NB4 (cell line): ENCODE measurements at regions not wholly inside any gene's neighbourhood (a gene's known extent, or its start where the extent isn't known, plus 50 kb on each side); places are given as distances from the start of the nearest gene placed in this dataset.

ENCODE experiments used
- DNase-seq: peaks from one replicate; pipeline ENCODE4 v3.0.0; 2010; ENCODE audit warnings: low read depth
- H3K4me3 ChIP-seq: one replicate; pipeline ENCODE4 v1.5.1; 2011; ENCODE audit warnings: mild to moderate bottlenecking, low read depth, low read length, moderate library complexity
- MYC ChIP-seq: IDR thresholded peaks from 2 replicates; pipeline ENCODE4 v1.6.1; 2011; ENCODE audit warnings: low read depth, low read length
- POLR2A ChIP-seq: IDR thresholded peaks from 2 replicates; pipeline ENCODE4 v1.6.1; 2011; ENCODE audit warnings: mild to moderate bottlenecking; ENCODE audit not compliant: insufficient read length; ENCODE audit errors: extremely low read depth
- TF ChIP-seq, protein P1 (sequence below): IDR thresholded peaks from 2 replicates; pipeline ENCODE4 v1.6.1; 2011; ENCODE audit warnings: low read depth, low read length
- TF ChIP-seq, protein P2 (sequence below): IDR thresholded peaks from one replicate; pipeline ENCODE4 v1.5.1; 2012; ENCODE audit warnings: low read depth, low read length

DNA sequence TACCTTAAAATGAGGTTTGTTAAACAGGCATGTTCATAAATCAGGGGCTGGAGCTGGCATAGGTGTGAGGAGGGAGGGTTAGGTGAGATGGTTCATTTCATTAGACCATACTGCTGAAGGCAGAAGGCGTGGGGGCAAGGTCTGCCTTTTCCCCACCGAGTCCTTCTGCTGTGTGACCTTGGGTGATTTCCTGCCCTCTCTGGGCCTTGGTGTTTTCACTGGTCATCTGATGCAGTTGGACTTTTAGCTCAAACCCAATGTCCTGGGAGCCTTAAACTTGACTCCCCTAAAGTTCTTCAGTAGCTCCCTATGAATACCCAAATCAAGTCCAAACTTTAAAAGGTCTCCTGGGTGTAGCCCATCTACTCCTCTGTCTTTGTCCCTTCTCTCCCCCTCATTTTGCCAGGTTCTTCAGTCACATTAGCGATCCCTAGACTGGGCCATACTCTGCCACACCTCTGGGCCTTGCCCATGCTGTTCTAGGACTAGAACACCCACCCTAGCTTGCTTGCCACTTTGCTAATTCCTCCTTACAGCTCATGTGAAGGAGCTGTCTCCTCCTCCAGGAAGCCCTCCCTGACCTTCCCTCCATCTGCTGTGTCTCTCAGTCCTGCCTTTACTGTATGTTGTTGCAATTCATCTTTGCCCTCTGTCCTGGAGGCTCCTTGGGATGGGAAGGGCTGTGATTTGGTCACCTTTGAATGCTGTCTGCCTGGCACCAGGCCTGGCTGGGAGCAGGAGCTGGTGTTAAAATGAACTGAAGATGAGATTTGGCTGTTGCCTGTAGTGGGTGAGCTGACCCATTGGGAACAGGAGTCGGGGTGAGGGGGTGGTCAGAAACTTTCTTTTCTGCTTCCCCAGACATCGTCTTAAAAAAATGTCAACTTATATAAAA lies 85.4 kb upstream of the HS6ST1 start:
- H3K4me3 ChIP-seq, result no peak overlapping the region
- TF ChIP-seq, protein P1, sequence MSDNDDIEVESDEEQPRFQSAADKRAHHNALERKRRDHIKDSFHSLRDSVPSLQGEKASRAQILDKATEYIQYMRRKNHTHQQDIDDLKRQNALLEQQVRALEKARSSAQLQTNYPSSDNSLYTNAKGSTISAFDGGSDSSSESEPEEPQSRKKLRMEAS, result no peak
- TF ChIP-seq, protein P2, sequence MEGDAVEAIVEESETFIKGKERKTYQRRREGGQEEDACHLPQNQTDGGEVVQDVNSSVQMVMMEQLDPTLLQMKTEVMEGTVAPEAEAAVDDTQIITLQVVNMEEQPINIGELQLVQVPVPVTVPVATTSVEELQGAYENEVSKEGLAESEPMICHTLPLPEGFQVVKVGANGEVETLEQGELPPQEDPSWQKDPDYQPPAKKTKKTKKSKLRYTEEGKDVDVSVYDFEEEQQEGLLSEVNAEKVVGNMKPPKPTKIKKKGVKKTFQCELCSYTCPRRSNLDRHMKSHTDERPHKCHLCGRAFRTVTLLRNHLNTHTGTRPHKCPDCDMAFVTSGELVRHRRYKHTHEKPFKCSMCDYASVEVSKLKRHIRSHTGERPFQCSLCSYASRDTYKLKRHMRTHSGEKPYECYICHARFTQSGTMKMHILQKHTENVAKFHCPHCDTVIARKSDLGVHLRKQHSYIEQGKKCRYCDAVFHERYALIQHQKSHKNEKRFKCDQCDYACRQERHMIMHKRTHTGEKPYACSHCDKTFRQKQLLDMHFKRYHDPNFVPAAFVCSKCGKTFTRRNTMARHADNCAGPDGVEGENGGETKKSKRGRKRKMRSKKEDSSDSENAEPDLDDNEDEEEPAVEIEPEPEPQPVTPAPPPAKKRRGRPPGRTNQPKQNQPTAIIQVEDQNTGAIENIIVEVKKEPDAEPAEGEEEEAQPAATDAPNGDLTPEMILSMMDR, result no peak
- TF ChIP-seq MYC (no peak), POLR2A (no peak)
- no peak for DNase-seq

DNA sequence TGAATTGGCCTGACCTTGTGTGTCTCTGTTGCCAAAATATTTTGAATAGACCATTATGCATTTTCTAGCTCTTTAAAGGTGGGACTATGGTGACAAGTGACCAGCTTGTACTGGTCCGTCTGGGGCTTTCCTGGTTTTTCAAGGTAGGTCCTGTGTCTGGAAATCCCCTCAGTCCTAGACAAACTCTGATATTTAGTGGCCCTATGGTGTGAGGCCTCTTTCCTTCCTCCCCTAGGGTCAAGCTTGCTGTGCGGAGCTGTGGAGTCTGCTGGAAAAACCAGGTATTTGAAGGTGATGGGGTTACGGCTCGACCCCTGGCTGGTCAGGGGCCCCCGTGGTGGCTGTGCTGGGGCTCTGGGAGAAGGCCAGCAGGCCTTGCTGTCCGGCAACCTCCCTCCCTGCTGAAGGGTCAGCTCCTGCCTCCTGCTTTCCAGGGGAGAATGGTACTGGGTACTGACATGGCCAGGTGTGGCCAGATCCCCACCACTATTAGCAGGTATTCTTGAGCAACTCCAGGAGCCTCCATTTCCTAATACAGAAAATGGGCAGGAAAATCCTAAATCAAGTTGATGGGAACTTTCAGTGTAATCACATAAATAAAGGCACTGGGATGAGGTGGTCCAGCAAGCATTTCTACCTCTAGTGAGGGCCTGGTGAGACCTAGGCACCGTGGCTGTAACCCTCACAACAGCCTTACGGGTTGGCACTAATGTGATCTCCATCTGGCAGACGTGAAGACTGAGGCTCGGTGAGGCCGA lies 86.2 kb upstream of the HS6ST1 start:
- H3K4me3 ChIP-seq, result no peak overlapping the region
- no peak for DNase-seq
- TF ChIP-seq POLR2A (no peak), MYC (no peak)
- TF ChIP-seq, protein P2, result no peak
- TF ChIP-seq, protein P1, result no peak

DNA sequence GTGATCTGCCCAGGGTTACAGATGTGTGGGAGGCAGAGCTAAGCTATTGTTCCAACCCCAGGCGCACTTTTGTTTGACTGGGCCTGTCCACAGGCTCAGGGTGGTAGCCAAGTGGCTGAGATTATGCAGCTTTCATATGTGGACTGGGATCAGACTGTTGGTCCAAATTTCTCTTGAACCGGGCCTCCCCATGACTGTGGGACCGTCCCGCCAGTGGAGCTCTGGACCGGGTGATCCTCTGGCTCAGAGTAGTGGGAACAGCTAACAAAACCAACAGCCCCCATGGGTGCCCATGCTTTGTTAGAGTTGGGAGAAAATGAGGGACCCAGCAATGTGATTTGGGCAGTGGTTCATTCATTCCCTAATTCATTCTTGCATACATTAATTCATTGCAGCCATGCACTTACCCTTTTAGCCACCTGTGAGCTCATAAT lies 86.8 kb upstream of the HS6ST1 start:
- H3K4me3 ChIP-seq, result no peak overlapping the region
- TF ChIP-seq, protein P2, result no peak
- TF ChIP-seq POLR2A (no peak), MYC (no peak)
- TF ChIP-seq, protein P1, result no peak
- no peak for DNase-seq

DNA sequence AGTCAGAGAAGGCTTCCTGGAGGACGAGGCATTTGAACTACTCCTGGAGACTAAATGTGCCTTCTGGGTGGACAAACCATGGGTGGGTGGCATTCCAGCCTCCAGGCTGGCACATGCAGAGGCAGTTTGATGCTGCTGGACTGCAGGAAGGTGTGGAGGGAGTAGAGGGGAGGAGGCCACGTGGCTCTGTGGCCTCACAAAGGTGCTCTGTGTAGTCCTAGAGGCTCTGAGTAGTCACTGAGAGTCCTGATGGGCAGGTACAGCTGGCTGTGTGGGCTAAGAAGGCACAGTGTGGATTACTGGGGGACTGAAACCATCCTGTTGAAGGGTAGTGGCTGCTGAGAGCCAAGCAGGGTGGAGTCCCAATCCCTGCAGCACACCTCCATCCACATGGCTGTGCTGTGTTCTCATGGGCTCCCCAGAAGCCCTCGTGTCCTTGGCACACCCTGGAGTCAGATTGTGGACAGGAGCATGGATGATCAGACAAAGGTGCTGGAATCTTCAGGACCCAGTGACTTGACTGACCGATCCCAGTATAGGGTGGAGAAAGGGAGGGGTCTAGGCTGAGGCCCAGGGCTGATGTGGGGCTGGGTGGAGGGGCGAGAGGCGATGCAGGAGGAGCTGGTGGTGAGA lies 87.4 kb upstream of the HS6ST1 start:
- no peak for DNase-seq
- H3K4me3 ChIP-seq, result no peak overlapping the region
- TF ChIP-seq, protein P1, result no peak
- TF ChIP-seq, protein P2, result no peak
- no peak for TF ChIP-seq POLR2A
- TF ChIP-seq MYC, result no peak

DNA sequence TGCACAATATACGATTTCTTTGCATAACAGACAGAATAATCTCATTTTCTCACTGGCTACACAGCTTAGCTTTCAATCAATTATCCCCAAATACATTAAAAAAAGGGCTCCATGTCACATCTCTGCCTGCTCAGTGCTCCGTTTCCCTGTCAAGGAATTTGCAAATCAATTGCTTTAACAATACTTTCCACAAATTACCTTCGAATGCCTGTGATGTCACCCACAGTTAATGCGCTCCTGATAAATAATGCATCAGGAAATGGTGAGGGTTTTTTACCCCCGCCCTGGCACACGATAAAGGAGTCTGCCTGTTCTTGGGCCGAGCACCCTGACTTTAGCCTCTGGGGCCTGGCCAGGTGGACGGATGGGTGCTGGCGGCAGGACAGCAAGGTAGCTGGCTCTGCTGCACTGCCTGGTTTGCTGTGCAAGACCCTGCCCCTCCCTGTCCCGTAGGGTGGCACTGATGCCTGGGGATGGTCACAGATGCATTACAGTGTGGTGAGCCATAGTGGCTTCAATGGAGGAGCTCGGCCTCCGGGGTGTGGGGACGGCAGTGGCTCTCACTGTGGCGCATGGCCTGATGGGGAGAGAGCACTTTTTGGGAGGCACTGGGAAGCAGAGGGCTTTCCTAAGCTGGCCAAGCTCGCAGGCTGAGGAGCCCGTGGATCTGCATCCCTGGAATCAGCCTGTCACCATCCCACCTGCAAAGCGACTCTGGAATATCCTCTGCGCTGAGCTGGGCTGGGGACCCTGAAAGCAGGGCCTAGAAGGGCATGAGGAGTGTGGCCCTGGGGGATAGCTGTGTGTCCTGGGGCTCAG lies 88.3 kb upstream of the HS6ST1 start:
- TF ChIP-seq, protein P2, result no peak
- TF ChIP-seq POLR2A (no peak), MYC (no peak)
- TF ChIP-seq, protein P1, result no peak
- no peak overlapping the region for H3K4me3 ChIP-seq
- no peak for DNase-seq
